ENCODE measurements at regions not wholly inside any gene's neighbourhood (a gene's known extent, or its start where the extent isn't known, plus 50 kb on each side); places are given as distances from the start of the nearest gene placed in this dataset.
"Not testable (repeated sequence)": the region's sequence is repeated elsewhere in the genome, so short reads cannot be mapped to it uniquely, and the experiment has no call there.

- no peak for DNase-seq
Observed at GRCh38 chr1:95809391-95809790, 575.4 kb downstream of the RWDD3 start.

DNA sequence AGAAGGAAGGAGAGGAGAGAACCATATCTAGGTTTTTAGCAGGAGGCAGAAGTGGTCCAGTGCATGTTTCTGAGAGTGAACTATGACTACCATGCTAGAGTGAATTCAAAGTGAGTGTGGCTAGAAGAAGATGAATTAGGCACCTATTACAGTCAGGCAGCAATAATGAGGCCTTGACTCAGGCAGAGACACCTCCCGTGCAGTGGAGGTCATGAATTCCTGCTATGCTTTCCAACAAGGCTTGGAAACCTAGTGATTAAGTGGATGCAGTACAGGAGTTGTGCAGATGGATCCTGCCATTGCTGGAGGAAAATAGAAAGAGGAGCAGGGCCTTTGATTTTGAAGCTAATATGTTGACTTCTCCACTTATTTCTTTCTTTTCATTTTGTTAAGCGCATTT is 581.5 kb downstream of the RWDD3 start:
- no peak for DNase-seq

DNA sequence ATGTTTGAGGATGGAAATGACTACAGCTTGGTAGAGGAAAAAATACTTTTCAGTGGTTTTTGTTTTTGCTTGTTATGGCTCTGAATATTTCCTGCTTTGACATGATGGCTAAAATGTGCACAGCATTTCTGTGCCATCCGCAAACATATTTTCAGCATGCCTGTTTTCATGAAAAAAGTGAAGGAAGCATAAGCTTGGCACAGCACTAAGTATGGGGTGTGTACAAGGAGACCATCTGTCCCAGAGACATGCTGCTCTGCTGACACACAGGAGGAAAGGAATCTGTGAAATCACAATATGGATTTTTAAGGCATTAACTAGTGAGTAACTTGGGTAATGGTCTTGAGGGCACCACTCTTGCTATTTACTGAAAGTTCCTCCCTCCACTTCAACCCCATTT is 595.5 kb downstream of the RWDD3 start:
- no peak for DNase-seq

DNA sequence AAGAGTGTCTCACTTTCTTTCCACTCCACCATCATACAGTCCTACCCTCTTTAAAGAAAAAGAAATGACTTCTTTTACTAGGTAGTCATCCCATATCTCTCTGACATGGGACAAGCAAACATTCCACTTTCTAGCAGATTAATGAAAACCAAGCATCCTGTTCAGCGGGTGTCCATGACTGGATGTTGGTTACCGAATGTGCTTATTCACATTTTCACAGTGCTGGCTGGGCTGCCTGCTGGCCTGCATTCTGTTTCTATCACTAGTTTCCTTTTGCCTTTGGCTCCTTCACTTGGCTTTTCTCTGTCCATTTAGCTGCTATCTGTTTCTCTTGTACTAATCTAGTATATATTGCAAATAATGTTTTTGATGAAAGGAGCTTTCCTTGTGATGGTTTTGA is 598.4 kb downstream of the RWDD3 start:
- DNase-seq: no peak

DNA sequence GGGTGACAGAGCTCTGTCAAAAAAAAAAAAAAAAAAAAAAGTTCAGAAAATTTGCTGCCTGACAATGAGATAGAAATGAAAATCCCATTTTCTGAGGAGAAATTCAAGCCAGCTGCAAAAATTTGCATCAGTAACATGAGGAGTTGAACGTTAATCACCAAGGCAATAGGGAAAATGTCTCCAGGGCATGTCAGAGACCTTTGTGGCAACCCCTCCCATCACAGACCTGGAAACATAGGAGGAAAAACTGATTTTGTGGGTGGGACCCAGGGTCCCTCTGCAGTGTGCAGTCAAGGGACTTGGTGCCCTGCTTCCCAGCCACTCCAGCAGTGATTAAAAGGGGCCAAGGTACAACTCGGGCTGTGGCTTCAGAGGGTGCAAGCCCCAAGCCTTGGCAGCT is 615.4 kb downstream of the RWDD3 start:
- no peak for DNase-seq

DNA sequence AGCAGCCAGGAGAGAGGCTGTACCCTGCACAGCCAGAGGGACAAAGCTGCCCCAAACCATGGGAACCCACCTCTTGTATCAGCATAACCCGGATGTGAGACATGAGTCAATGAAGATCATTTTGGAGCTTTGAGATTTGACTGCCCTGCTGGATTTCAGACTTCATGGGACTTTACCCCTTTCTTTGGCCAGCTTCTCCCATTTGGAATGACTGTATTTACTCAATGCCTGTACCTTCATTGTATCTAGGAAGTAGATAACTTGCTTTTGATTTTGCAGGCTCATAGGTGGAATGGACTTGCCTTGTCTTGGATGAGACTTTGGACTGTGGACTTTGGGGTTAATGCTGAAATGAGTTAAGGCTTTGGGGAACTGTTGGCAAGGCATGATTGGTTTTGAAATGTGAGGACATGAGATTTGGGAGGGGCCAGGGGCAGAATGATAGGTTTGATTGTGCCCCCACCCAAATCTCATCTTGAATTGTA is 616.2 kb downstream of the RWDD3 start:
- DNase-seq: no peak

DNA sequence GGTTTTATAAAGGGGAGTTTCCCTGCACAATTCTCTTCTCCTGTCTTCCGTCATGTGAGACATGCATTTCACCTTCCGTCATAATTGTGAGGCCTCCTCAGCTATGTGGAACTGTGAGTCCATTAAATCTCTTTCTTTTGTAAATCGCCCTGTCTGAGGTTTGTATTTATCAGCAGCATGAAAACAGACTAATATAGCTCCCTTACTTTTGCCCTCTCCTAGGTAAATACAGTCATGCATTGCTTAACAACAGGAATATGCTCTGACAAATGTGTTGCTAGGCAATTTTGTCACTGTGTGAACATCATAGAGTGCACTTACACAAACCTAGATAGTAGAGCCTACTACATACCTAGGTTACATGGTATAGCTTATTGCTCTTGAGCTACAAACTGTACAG is 616.8 kb downstream of the RWDD3 start:
- DNase-seq: no peak

- DNase-seq: no peak
Observed at GRCh38 chr1:95852483-95853070, 618.6 kb downstream of the RWDD3 start.

- DNase-seq: no peak
Observed at GRCh38 chr1:95854457-95854856, 620.4 kb downstream of the RWDD3 start.

- no peak for DNase-seq
Observed at GRCh38 chr1:95863086-95863485, 629.1 kb downstream of the RWDD3 start.

DNA sequence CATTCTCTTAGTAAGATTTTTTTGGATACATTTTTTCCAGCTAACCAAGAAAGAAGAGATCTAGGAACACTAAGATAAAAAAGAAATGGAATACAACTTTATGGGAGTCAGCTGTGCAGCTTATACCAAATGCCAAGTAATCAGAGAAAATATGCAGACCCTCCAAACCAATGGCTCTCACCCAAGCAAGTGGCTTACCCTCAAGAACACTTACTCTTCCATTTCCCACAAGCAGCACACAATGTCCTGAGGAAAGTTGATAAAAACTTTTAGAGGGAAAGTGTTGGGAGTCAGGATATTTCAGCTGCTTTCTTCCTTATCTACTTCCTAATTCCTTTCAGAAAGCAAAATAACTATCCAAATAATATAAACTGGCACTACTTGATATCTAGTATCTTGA is 631.8 kb downstream of the RWDD3 start:
- no peak for DNase-seq

- DNase-seq: no peak
Observed at GRCh38 chr1:95876276-95876675, 642.3 kb downstream of the RWDD3 start.

GRCh38 chr1:95879498-95880050 is 645.6 kb downstream of the RWDD3 start:
- DNase-seq: no peak

DNA sequence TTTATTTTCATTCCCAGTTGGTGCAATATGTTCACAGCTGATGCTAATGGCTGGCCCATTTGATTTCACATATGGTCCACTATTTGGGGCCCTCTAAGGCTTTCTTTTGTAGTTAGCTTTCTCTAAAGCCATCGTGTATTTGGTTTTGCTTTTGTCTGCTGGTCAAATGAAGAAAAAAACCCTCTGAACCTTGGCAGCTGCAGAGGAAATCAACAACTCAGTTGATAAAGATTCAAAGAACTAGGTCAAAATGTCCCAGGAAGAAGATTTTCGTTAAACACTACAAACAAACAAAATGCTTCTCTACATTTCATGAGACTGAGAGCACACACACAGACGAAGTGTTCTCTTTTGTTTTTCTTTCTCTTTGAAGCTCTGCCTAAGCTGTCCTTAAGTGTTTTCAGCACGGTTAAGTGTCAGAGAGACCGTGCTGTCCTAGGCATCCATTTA is 655.0 kb downstream of the RWDD3 start:
- DNase-seq: no peak

DNA sequence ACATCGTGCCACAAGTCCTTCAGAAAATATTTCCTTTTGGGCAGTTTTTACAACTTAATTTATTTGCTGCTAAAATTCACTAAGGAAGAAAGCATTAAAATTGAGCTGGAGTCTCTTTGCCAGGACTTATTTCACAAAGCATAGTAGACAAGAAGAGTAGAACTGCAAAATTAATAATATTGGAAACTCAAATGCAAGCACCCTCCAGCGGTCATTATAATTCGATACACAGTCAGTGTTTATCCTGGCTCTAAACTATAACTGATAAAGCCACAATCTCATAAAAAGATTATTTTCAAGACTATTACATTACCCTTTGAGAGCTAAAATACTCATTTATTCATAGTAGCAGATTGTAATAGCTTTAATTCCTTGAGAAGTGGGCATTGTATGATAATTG is 655.4 kb downstream of the RWDD3 start:
- DNase-seq: no peak

DNA sequence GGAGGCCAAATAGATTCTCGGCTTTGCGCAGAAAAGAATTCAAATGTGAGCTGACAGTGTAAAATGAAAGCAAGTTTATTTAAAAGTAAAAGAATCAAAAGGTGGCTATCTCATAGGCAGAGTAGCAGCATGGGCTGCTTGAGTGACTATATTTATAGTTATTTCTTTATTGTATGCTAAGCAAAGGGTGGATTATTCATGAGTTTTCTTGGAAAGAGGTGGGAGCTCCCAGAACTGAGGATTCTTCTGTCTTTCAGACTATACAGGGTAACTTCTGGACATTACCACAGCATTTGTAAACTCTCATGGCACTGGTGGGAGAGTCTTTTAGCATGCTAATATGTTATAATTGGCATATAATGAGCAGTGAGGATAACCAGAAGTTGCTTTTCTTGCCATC is 659.9 kb downstream of the RWDD3 start:
- DNase-seq: no peak

GRCh38 chr1:95903060-95903459 is 669.0 kb downstream of the RWDD3 start:
- no peak for DNase-seq

GRCh38 chr1:95905818-95906395 is 671.9 kb downstream of the RWDD3 start:
- no peak for DNase-seq

DNA sequence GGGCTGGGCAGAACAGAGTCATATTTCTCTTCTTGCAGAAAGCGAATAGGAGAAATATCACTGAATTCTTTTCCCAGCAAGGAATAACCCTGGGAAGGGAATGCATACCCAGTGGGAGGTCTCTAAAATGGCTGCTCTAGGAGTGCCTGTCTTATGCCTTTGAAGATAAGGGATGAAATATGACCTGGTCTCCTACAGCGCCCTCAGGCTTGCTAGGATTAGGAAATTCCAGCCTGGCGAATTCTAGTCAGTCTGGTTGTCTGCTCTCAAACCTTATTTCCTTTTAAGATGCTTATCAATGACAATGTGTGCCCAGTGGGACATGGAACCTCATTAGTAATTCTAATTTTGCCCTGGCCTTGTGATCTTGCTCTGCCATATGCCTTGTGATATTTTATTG is 677.7 kb downstream of the RWDD3 start:
- DNase-seq: not testable (repeated sequence)

DNA sequence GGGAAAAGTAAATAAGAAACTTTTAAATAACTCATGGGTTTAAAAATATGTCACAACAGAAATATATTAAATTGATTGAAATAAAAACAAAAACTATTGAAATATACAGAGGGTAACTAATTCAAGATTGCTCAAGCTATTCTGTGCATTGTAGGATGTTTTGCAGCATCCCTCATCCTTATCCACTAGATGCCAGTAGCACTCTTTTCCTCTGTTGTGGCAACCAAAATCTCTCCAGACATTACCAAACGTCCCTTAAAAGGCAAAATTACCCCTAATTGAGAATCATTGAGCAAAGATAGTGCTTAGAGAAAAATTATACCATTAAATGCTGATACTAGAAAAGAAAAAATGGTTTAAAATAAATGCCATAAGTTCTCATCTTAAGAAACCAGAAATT is 682.6 kb downstream of the RWDD3 start:
- DNase-seq: peak; percentile 8

GRCh38 chr1:95924684-95925083 is 690.7 kb downstream of the RWDD3 start:
- no peak for DNase-seq

DNA sequence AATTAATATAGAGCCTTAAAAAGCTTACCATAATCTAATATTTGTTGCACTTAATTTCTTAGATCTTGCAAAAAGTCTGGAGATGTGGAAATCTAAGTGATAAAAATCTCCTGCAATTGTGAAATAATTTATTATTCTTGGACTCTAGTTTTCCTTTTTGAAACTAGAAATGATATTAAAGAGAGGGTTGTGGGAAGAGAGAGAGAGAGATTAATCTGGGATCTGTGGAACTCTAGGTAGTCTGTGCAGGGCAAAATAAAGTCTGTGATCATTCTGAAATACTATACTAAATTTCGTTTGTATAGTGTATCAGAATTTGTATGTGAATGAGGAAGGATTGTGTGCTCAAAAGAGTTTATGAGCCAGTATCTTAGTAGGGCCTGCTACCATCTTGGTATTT is 692.3 kb downstream of the RWDD3 start:
- no peak for DNase-seq

DNA sequence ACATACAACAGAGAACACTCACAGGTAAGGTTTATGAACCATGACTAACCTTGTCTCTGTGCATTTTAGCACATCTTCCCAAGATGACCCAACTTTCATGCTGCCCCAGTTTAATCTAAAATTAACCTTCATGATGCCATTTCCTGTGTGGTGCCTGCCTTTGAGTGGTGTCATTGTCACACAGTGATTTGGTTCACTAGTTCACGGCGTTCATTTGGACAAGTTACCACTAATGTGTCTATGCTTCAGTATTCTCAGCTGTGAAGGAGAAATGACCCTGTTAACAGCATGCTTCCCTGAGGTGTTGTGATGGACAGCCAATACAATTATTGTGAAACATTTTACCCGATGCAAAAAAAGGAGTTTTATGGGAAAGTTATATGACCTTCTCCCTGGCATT is 693.1 kb downstream of the RWDD3 start:
- no peak for DNase-seq

DNA sequence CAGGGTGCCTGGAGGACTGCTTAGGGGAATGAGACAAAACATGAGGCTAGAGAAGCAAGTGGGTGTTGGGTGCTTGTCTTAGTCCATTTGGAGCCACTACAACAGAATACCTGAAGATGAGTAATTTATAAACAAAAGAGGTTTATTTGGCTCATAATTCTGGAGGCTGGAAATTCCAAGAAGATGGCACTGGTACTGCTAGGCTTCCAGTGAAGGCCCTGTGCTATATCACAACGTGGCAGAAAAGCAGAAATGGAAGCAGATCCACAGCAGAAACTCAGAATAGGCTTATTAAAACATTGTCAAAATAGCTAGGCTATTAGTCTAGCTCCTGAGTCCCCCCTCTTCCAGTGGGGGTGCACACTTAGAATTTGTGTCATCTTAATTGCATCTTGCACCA is 701.7 kb downstream of the RWDD3 start:
- no peak for DNase-seq
